HG02623 (cell line): ENCODE measurements at regions not wholly inside any gene's neighbourhood (a gene's known extent, or its start where the extent isn't known, plus 50 kb on each side); places are given as distances from the start of the nearest gene placed in this dataset.

Experiments used
- ATAC-seq: cut with Tn5 transposase; IDR thresholded peaks from one replicate; pipeline ENCODE4 v1.9.1; 2021; ENCODE audit warnings: moderate library complexity; ENCODE audit not compliant: unreplicated experiment

DNA sequence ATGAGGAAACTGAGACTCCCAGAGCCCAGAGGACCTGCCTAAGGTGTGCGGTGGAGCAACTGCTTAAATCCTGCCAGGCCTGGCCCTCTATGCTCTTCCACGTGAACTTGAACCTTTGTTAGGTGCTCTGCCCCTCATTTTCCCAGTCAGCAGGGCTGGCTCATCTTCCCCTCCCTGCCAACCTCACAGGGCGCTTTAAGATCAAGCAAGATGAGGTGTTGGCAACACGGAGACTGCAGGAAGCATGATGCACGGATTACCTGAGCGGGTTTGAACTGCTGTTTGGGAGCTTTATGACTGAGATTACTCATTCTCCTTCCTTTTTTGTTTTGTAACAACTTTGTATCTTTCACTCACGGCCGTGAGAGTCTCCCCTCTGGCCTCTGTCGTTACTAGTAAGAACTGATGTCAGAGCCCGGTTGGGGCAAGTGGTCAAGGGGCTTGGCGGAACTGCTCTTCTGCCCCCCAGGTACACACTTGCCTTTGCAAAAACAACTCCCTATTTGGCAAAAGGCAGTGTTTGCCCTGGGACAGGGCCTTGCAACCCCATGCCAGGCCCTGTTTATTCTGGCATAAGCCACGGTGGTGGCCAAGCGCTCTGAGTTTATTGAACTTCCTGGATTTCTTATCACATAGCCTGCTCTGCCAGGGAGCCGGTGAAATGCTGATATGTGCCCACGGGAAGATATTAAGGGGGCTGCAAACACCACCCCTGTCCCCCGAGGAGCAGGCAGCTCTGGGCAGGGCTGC lies 127.8 kb downstream of the INHBB start:
- ATAC-seq, result no peak

DNA sequence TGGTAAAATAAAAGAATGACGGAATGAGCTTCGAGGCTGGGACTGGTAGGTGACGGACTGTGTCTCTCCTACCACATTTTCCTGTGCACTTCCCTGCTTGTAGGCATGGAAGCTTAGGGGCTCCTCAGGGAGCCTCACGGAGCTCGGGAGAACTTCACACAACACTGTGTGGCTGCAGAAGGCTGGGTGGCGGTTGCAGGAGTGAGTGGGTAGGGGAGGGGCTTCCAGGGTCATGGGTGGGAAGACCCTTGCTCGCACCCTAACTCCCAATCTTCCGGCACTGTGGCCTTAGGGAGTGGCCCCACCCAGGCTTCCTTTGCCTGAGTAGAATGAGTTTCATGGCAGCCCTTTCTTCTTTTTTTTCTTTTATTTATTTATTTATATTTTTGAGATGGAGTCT lies 128.6 kb downstream of the INHBB start:
- ATAC-seq, result no peak

DNA sequence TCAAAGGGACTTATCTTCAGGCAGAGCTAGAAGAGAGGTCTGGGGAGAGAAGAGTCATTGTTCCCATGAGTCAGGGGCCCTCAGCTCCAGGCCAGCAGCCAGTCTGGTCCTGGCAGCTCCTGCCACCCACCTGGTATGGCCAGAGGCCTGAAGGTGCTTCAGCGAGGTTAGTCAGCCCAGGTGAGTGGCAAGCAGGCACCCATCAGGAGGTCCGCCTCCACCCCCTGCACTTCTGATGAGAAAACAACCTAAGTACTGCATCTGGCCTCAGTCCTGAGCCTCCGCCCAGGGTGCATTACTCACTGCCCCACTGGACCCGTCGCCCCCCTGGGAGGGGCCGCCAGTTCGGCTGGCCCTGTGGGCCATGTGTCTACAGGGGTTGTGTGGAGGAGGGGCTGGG lies 130.2 kb downstream of the INHBB start:
- no peak for ATAC-seq

- no peak for ATAC-seq
Measured at GRCh38 chr2:120477198-120477597, 131.3 kb downstream of the INHBB start.

- ATAC-seq, result no peak
Measured at GRCh38 chr2:120477831-120478481, 132.0 kb downstream of the INHBB start.

GRCh38 chr2:120480346-120480902 lies 134.5 kb downstream of the INHBB start:
- ATAC-seq, result no peak

DNA sequence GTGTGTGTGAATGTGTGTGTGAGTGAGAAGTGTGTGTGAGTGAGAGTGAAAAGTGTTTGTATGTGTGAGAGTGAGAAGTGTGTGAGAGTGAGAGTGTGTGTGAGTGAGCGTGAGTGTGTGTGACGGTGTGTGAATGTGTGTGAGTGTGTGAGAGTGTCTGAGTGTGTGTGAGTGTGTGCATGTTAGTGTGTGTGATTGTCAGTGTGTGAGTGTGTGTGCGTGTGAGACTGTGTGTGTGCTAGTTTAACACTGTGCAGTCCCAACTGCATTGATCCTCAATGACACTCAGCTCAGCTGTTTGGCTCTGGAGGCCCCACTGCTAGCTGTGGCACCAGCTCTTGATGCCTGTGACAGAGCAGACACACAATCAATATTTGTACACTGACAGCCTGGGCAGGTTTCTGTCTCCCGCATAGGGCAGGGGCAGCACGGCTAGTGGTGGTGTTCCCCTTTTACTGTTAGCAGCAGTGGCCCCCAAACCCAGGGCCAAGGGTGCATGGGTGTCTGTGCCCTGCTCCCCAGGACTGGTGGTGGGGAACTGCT lies 135.0 kb downstream of the INHBB start:
- ATAC-seq, result no peak

DNA sequence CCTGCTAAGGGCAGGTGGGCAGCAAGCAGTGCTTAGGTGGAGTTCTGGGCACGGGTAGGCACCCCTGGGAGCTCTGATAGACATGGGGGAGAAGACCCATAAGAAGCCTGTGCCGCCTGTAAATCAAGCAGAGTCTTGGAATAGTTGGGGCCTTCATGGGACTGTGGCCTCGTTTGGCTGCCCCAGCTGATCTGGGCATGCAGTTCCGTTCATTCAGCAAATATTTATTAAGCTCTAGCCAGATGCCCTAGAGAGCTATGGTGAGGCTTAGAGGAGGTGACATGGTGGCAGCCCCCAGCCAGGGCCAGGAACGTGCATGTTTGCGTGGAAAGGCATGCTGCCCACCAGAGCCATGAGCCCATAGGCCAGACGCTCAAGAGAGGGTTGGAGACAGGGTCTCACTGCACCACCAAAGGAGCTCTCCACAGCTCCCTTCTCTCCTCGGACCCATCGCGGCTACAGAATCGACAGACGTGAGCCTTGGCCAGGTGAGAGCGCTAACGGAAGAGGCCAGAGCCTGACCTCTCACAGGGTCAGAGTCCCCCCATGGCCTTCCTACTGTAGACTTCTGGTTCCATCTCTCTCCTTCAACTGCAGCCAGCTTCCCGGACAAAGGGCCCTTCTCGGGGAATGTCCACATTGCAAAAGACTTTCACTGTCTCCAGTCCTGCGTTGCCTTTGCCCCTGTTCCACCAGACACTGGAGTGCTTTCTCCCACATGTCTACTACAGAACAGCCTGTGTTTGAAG lies 135.7 kb downstream of the INHBB start:
- no peak for ATAC-seq

- no peak for ATAC-seq
Measured at GRCh38 chr2:120482334-120482733, 136.4 kb downstream of the INHBB start.

- no peak for ATAC-seq
Measured at GRCh38 chr2:120483355-120483754, 137.4 kb downstream of the INHBB start.

DNA sequence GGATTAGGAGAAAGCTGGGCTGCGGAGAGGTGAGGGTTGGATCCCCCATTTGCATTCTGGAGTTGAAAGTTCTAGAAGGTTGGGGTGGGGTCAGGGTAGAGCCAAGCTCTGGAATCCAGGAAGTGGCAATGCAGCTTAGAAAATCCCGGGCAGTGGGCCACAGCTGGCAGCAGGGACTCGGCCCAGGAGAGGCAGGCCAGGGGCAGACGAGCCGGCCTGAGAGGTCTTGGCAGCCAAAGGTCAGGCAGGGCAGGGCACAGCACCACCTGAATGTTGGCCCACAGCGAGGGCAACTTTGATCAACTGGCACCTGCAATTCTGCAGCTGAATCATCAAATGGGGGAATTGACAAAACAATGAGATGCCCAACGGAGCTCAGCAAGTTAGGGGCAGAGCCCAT lies 139.2 kb downstream of the INHBB start:
- no peak for ATAC-seq

- ATAC-seq, result no peak
Measured at GRCh38 chr2:120486441-120486840, 140.5 kb downstream of the INHBB start.

DNA sequence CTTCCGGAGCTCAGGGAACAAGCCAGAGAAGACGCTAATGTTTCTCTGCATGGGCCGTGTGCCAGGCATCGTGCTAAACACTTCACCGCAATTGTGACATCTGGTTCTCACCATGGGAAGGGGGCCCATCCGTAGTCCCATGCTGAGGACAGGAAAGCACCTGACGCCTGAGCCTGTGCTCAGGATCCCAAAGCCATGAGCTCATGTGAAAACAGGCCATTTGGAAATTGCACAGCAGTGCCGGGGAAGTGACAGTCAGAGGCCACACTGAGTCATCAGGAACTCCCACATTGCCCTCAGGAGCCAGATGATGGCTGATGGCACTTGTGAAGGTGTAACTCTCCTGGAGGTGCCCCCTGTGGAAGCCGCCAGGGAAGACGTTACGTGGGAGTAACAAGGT lies 141.0 kb downstream of the INHBB start:
- no peak for ATAC-seq

- ATAC-seq, result no peak
Measured at GRCh38 chr2:120488531-120488930, 142.6 kb downstream of the INHBB start.

DNA sequence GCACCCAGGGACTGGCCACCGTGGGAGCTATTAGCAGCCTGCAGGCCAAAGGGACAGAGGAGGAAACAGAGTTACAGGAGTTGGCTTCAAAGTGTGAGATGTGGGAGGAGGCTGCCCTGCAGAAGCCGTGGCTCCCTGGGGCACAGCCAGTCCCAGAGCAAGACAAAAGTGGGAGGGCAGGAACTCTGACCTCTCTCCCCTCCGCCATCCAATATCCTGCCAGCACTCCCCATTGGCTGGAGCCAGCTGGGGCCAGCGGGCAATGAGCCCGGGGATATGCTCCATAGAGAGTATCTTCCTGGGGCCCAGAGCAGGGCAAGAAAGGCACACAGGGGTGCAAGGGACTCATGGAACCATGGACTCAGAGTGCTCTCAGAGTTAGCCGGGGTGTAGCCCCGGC lies 143.1 kb downstream of the INHBB start:
- no peak for ATAC-seq

GRCh38 chr2:120490091-120490798 lies 144.3 kb downstream of the INHBB start:
- no peak for ATAC-seq

DNA sequence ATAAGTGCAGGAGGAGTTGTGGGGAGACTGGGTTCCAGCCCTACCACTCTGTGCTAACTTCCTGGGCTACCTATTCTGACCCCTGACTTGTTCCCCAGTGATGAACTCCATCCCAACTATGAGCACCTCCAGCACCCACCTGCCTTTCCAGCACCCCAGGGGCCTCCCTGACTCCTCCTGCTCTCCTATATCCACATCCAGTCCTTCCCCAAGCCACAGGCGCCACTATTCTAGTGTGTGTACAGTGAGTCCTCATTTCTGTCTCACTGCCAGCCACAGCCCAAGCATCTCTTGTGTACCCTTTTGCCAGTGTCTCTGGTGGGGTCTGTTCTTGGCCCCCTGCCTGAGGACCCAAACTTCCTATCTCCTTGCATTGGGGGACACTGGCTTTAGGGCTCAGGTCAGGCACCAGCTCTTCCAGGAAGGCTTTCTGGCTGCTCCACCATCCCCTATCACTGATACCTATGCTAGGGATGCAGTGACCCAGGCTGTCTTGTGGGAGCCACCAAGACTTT lies 145.2 kb downstream of the INHBB start:
- no peak for ATAC-seq

GRCh38 chr2:120493231-120493630 lies 147.3 kb downstream of the INHBB start:
- no peak for ATAC-seq

GRCh38 chr2:120494446-120494845 lies 148.5 kb downstream of the INHBB start:
- ATAC-seq, result no peak

DNA sequence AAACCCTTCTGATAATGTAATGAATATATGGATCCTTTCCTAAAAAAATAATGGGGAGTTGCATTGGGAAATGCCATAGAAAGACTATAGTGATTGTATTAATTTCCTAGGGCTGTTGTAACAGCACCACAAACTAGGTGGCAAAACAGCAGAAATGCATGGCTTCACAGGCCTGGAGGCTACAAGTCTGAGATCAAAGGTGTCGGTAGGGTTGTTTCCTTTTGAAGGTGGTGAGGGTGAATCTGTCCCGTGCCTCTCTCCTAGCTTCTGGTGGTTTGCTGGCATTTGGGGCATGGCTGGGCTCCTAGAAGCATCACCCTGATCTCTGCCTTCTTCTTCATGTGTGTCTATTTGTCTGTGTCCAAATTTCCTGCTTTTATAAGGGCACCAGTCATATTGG lies 149.7 kb downstream of the INHBB start:
- no peak for ATAC-seq

DNA sequence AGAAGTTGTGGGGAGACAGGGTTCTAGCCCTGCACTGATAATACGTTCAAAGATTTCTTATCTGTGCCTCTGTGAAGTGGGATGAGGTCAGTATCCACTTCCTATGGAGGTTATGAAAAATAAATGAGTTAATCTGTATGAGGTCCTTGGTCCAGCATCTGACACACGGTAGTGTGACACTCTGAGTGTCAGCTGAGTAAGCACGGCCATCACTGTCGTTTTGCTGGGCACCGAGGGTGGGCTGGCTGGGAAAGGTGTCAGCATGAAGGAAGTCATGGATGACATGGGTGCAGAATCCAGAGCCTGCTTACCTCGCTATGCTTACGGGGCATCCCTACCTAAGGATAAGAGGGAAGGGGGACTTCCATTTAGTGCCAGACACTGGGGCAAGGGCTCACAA lies 150.3 kb downstream of the INHBB start:
- no peak for ATAC-seq
